Astrocyte (in vitro differentiated cells and primary cell): ENCODE measurements at regions not wholly inside any gene's neighbourhood (a gene's known extent, or its start where the extent isn't known, plus 50 kb on each side); places are given as distances from the start of the nearest gene placed in this dataset.

Experiments
- EZH2 ChIP-seq: IDR thresholded peaks from 2 replicates; pipeline ENCODE4 v1.6.1; 2012; ENCODE audit warnings: mild to moderate bottlenecking, low read length, inconsistent platforms; ENCODE audit not compliant: insufficient read depth
- TF ChIP-seq, protein P1 (sequence below): IDR thresholded peaks from 2 replicates; pipeline ENCODE4 v1.5.1; 2011; ENCODE audit warnings: low read depth, mild to moderate bottlenecking, inconsistent platforms, low read length, moderate library complexity; ENCODE audit not compliant: insufficient read depth

DNA sequence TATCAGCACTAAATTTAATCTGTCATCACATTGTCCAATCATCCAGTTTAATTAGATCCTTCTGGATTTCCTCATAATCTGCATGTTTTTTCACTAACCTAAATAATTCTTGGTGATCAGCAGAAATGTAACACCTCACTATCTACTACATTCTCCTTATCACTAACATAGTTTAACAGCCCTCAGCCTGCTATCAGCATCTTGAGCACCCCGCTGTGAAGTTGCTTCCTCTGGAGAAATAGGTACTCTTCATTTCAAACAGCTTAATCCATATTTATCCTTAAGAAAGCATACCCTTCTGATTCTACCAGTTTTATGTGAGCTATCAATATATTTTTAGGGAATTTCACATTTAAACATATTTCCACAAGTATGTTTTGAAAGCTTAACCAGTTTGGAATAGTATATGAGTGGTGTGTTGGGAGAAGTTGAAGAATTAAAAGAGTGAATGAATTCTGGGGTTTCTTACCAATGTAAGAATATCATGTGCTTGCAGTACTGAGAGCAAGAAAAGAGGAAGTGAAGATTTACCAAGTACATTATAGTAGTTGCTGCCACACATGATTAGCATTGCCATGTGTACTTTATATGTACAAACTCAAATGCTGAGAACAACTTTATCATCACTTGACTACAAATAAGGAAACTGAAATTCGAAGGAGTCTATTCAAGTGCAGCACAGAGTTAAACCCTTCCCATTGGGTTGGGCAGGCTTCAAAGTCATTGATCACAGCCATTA, 771.1 kb upstream of the ADGRL4 start:
- TF ChIP-seq, protein P1, sequence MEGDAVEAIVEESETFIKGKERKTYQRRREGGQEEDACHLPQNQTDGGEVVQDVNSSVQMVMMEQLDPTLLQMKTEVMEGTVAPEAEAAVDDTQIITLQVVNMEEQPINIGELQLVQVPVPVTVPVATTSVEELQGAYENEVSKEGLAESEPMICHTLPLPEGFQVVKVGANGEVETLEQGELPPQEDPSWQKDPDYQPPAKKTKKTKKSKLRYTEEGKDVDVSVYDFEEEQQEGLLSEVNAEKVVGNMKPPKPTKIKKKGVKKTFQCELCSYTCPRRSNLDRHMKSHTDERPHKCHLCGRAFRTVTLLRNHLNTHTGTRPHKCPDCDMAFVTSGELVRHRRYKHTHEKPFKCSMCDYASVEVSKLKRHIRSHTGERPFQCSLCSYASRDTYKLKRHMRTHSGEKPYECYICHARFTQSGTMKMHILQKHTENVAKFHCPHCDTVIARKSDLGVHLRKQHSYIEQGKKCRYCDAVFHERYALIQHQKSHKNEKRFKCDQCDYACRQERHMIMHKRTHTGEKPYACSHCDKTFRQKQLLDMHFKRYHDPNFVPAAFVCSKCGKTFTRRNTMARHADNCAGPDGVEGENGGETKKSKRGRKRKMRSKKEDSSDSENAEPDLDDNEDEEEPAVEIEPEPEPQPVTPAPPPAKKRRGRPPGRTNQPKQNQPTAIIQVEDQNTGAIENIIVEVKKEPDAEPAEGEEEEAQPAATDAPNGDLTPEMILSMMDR: no peak
- TF ChIP-seq EZH2: no peak
